GM23248 (cell line): ENCODE measurements at regions not wholly inside any gene's neighbourhood (a gene's known extent, or its start where the extent isn't known, plus 50 kb on each side); places are given as distances from the start of the nearest gene placed in this dataset.

ENCODE experiments used
- EZH2 ChIP-seq: fragments of 200-600 bp; sonication (generic); IDR thresholded peaks from 2 replicates; pipeline ENCODE4 v1.6.1; 2018; ENCODE audit warnings: antibody characterized with exemption, mild to moderate bottlenecking; ENCODE audit not compliant: insufficient read depth, poor library complexity, severe bottlenecking
- EZH2phosphoT487 ChIP-seq: fragments of 200-600 bp; sonication (generic); IDR thresholded peaks from 2 replicates; pipeline ENCODE4 v1.6.1; 2018; ENCODE audit warnings: antibody characterized with exemption, moderate library complexity, mild to moderate bottlenecking, low read depth; ENCODE audit not compliant: insufficient read depth

GRCh38 chr3:14282706-14283075 lies 104.1 kb downstream of the LSM3 start:
- no peak for TF ChIP-seq EZH2
- no peak for TF ChIP-seq EZH2phosphoT487
